ENCODE measurements at regions not wholly inside any gene's neighbourhood (a gene's known extent, or its start where the extent isn't known, plus 50 kb on each side); places are given as distances from the start of the nearest gene placed in this dataset.

DNA sequence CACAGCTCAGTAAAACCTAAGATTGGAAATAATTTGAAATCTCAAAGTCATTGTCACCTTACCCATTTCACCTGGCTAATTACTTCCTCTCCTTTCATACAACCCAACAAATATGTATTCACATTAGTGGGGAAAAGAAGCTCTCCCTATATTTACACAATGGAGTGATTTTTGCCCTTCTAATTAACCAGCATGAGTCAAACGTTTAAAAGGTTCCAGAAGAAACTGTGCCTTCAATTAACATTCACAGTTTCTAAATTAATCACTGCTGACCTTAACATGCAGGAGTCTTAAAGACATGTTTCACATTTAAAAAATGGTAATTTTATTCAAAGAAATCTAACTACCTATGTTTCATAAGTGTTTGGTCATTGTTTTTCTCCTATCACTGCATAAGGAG is 254.6 kb downstream of the CBLL2 start:
- ATAC-seq = no peak
- ChIA-PET POLR2A (no interaction called here), CTCF (ENCODE audit: low intra/inter-chr PET ratio) (no interaction called here)
- Histone ChIP-seq H3K4me1 (replicated peaks in 1 of 2; ENCODE audit: control insufficient read depth in 2 of 2, insufficient read depth in 2 of 2, low read length in 2 of 2) (no peaks in the 10 kb centered on the region), H4K20me1 (replicated peaks; ENCODE audit: control insufficient read depth, insufficient read depth, low read length) (no peaks in the 10 kb centered on the region), H3K9ac (ENCODE audit: insufficient read depth in 1 of 2, low read depth in 2 of 2, low read length in 2 of 2) (no peak overlapping the region), H2AFZ (ENCODE audit: low read depth, low read length) (no peak overlapping the region), H3K36me3 (ENCODE audit: control insufficient read depth, insufficient read depth, low read length) (no peaks in the 10 kb centered on the region), H3K4me3 (no peak overlapping the region), H3K9me3 (replicated peaks; ENCODE audit: control insufficient read depth, insufficient read depth, low read depth, low read length) (no peaks in the 10 kb centered on the region), H3K4me2 (ENCODE audit: insufficient read depth, low read length) (no peak overlapping the region), H3K27me3 (ENCODE audit: control insufficient read depth in 2 of 2, insufficient read depth in 2 of 2, low read length in 2 of 2) (no peaks in the 10 kb centered on the region), H3K9me1 (ENCODE audit: control insufficient read depth, insufficient read depth, low read length) (no peaks in the 10 kb centered on the region), H3K79me2 (ENCODE audit: control insufficient read depth, insufficient read depth, low read length) (no peaks in the 10 kb centered on the region), H3K27ac (ENCODE audit: extremely low read depth, low read depth, low read length) (no peak overlapping the region)
- intact Hi-C loops (cut with micrococcal nuclease) = no loop called here
- BruUV-seq (replicated peaks) = no TSS peak
- DNase-seq (ENCODE audit: extremely low read depth in 1 of 4, low spot score in 3 of 4) = no peak
- in situ Hi-C loops (cut with MboI) = no loop called here
- no peak for FAIRE-seq
- 0% methylated on average over 1 of the region's 1 CpG for WGBS (ENCODE audit: insufficient coverage, low coverage, missing lambda C conversion rate)
- TF ChIP-seq EHMT2 (IDR thresholded peaks at IDR 0.05) = no peak
- no peak for TF ChIP-seq RERE (CRISPR knock-in tag; IDR thresholded peaks at IDR 0.05; ENCODE audit: borderline replicate concordance)
- no peak for TF ChIP-seq PTTG1 (tag; IDR thresholded peaks at IDR 0.05; ENCODE audit: low read depth)
- TF ChIP-seq, protein P1, sequence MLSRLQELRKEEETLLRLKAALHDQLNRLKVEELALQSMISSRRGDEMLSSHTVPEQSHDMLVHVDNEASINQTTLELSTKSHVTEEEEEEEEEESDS (CRISPR knock-in tag; IDR thresholded peaks at IDR 0.05) = no peak
- TF ChIP-seq PHB (CRISPR knock-in tag; IDR thresholded peaks at IDR 0.05) = no peak
- no peak for TF ChIP-seq CREB5 (CRISPR knock-in tag; IDR thresholded peaks at IDR 0.05)
- TF ChIP-seq, protein P2, sequence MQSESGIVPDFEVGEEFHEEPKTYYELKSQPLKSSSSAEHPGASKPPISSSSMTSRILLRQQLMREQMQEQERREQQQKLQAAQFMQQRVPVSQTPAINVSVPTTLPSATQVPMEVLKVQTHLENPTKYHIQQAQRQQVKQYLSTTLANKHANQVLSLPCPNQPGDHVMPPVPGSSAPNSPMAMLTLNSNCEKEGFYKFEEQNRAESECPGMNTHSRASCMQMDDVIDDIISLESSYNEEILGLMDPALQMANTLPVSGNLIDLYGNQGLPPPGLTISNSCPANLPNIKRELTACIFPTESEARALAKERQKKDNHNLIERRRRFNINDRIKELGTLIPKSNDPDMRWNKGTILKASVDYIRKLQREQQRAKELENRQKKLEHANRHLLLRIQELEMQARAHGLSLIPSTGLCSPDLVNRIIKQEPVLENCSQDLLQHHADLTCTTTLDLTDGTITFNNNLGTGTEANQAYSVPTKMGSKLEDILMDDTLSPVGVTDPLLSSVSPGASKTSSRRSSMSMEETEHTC (IDR thresholded peaks at IDR 0.05) = no peak
- no peak for TF ChIP-seq RUNX1 (IDR thresholded peaks at IDR 0.05; ENCODE audit: low read depth)
- TF ChIP-seq ZHX1 (conservative IDR thresholded peaks at IDR 0.05; ENCODE audit: low read length) = no peak
- no peak for TF ChIP-seq EWSR1 (IDR thresholded peaks at IDR 0.05; ENCODE audit: borderline replicate concordance, low read depth, partially characterized antibody)
- TF ChIP-seq SMARCC2 (IDR thresholded peaks at IDR 0.05; ENCODE audit: low read depth) = no peak
- TF ChIP-seq MAFF (IDR thresholded peaks at IDR 0.05; ENCODE audit: low read length) = no peak
